NCI-H524 (cell line): ENCODE measurements at regions not wholly inside any gene's neighbourhood (a gene's known extent, or its start where the extent isn't known, plus 50 kb on each side); places are given as distances from the start of the nearest gene placed in this dataset.

Experiments used
- DNase-seq, 2 experiments: peaks; one replicate each; lab custom pipeline; 2025; lab: John Stamatoyannopoulos, UW

GRCh38 chr13:85091631-85092234 lies 707.5 kb downstream of the SLITRK6 start:
- no peak for DNase-seq

GRCh38 chr13:85089186-85089585 lies 710.0 kb downstream of the SLITRK6 start:
- no peak for DNase-seq

- no peak for DNase-seq
Measured at GRCh38 chr13:85080691-85081090, 718.5 kb downstream of the SLITRK6 start.

- DNase-seq: no peak
Measured at GRCh38 chr13:85076343-85076742, 722.9 kb downstream of the SLITRK6 start.

GRCh38 chr13:85074543-85075313 lies 724.5 kb downstream of the SLITRK6 start:
- DNase-seq: no peak

GRCh38 chr13:85068231-85068630 lies 731.0 kb downstream of the SLITRK6 start:
- no peak for DNase-seq

- peak; percentile 3 to 63 for DNase-seq
Measured at GRCh38 chr13:85040215-85040614, 759.0 kb downstream of the SLITRK6 start.

- no peak for DNase-seq
Measured at GRCh38 chr13:85031771-85032170, 767.4 kb downstream of the SLITRK6 start.

- DNase-seq: no peak
Measured at GRCh38 chr13:85028035-85028434, 771.2 kb downstream of the SLITRK6 start.

- DNase-seq: no peak
Measured at GRCh38 chr13:85019121-85019520, 780.1 kb downstream of the SLITRK6 start.

GRCh38 chr13:85013006-85013405 lies 786.2 kb downstream of the SLITRK6 start:
- DNase-seq: no peak

- DNase-seq: no peak
Measured at GRCh38 chr13:85009447-85009846, 789.8 kb downstream of the SLITRK6 start.

GRCh38 chr13:84999252-84999651 lies 800.0 kb downstream of the SLITRK6 start:
- no peak for DNase-seq

GRCh38 chr13:84998681-84999080 lies 800.5 kb downstream of the SLITRK6 start:
- DNase-seq: no peak

GRCh38 chr13:84997858-84998257 lies 801.4 kb downstream of the SLITRK6 start:
- DNase-seq: no peak

GRCh38 chr13:84994582-84994981 lies 804.6 kb downstream of the SLITRK6 start:
- DNase-seq: no peak

- DNase-seq: peak; percentile 5 to 66
Measured at GRCh38 chr13:84985860-84986259, 813.4 kb downstream of the SLITRK6 start.

- DNase-seq: no peak
Measured at GRCh38 chr13:84983321-84983720, 815.9 kb downstream of the SLITRK6 start.

- no peak for DNase-seq
Measured at GRCh38 chr13:84980571-84980970, 818.6 kb downstream of the SLITRK6 start.

GRCh38 chr13:84978851-84979250 lies 820.4 kb downstream of the SLITRK6 start:
- no peak for DNase-seq

- no peak for DNase-seq
Measured at GRCh38 chr13:84973661-84974060, 825.6 kb downstream of the SLITRK6 start.

GRCh38 chr13:84972907-84973306 lies 826.3 kb downstream of the SLITRK6 start:
- no peak for DNase-seq

GRCh38 chr13:84962849-84963248 lies 836.4 kb downstream of the SLITRK6 start:
- no peak for DNase-seq
